GM12878 (cell line): ENCODE measurements at regions not wholly inside any gene's neighbourhood (a gene's known extent, or its start where the extent isn't known, plus 50 kb on each side); places are given as distances from the start of the nearest gene placed in this dataset.

Source experiments
- BRCA1 ChIP-seq: IDR thresholded peaks from 2 replicates; pipeline ENCODE4 v1.6.1; 2011; ENCODE audit warnings: low read depth, low read length, improper control_type of control experiment
- CBX5 ChIP-seq: sonication (generic); IDR thresholded peaks from 2 replicates; pipeline ENCODE4 v1.6.1; 2016; ENCODE audit warnings: low read depth, moderate library complexity, mild to moderate bottlenecking, inconsistent platforms
- CEBPZ ChIP-seq: fragments of 150-350 bp; IDR thresholded peaks from 2 replicates; pipeline ENCODE4 v1.6.1; 2016; ENCODE audit warnings: low read depth, low read length
- FOS ChIP-seq: IDR thresholded peaks from 3 replicates; pipeline ENCODE4 v1.6.1; 2011; ENCODE audit warnings: borderline replicate concordance; ENCODE audit not compliant: insufficient read length; ENCODE audit errors: extremely low read depth
- MLLT1 ChIP-seq: fragments of 450-650 bp; IDR thresholded peaks from 2 replicates; pipeline ENCODE4 v1.6.1; 2016; ENCODE audit warnings: mild to moderate bottlenecking
- NFYA ChIP-seq: IDR thresholded peaks from 2 replicates; pipeline ENCODE4 v1.6.1; 2011; ENCODE audit warnings: low read depth, mild to moderate bottlenecking, low read length, improper control_type of control experiment, borderline replicate concordance
- NFYB ChIP-seq: IDR thresholded peaks from 2 replicates; pipeline ENCODE4 v1.6.1; 2011; ENCODE audit warnings: low read depth, mild to moderate bottlenecking, low read length, improper control_type of control experiment, moderate library complexity; ENCODE audit not compliant: insufficient read depth
- SMARCA5 ChIP-seq: fragments of 450-650 bp; IDR thresholded peaks from 2 replicates; pipeline ENCODE4 v1.6.1; 2017; ENCODE audit warnings: mild to moderate bottlenecking
- SMC3 ChIP-seq: IDR thresholded peaks from 2 replicates; pipeline ENCODE4 v1.6.1; 2011; ENCODE audit warnings: low read length, improper control_type of control experiment, borderline replicate concordance
- ZNF622 ChIP-seq: fragments of 450-650 bp; IDR thresholded peaks from 2 replicates; pipeline ENCODE4 v1.6.1; 2017; ENCODE audit warnings: mild to moderate bottlenecking, inconsistent platforms
- ZZZ3 ChIP-seq: IDR thresholded peaks from 2 replicates; pipeline ENCODE4 v1.6.1; 2011; ENCODE audit warnings: low read depth; ENCODE audit not compliant: control insufficient read depth, insufficient read length

GRCh38 chr12:91986084-91986483 lies 159.6 kb downstream of the BTG1 start (continued):
- TF ChIP-seq CEBPZ = no peak
- TF ChIP-seq SMARCA5 = no peak
- no peak for TF ChIP-seq ZZZ3
- TF ChIP-seq SMC3 = no peak
- no peak for TF ChIP-seq FOS
- TF ChIP-seq CBX5 = no peak
- no peak for TF ChIP-seq BRCA1
- no peak for TF ChIP-seq MLLT1
- no peak for TF ChIP-seq NFYB
- no peak for TF ChIP-seq NFYA
- TF ChIP-seq ZNF622 = no peak
